Liver (tissue), 3 donors: ENCODE measurements at regions not wholly inside any gene's neighbourhood (a gene's known extent, or its start where the extent isn't known, plus 50 kb on each side); places are given as distances from the start of the nearest gene placed in this dataset.

Experiments used
- EGR1 ChIP-seq, 2 donors: IDR thresholded peaks; 2 replicates each; pipeline ENCODE4 v1.6.1; 2016 to 2018; ENCODE audit warnings: antibody characterized with exemption in 2 of 2, low read depth in 2 of 2
- HNF4G ChIP-seq: IDR thresholded peaks from 2 replicates; pipeline ENCODE4 v1.6.1; 2016; ENCODE audit warnings: antibody characterized with exemption
- RAD21 ChIP-seq, 2 donors: IDR thresholded peaks; 2 replicates each; pipeline ENCODE4 v1.6.1; 2016; ENCODE audit warnings: antibody characterized with exemption in 2 of 2, mild to moderate bottlenecking in 2 of 2
- RXRA ChIP-seq, 2 donors: IDR thresholded peaks; 2 replicates each; pipeline ENCODE4 v1.6.1; 2017 to 2018; ENCODE audit warnings: antibody characterized with exemption in 2 of 2, mild to moderate bottlenecking in 1 of 2
- YY1 ChIP-seq: IDR thresholded peaks from 2 replicates; pipeline ENCODE4 v1.6.1; 2016; ENCODE audit warnings: antibody characterized with exemption, mild to moderate bottlenecking
- TF ChIP-seq, protein P1 (sequence below): fragments of 150-350 bp; IDR thresholded peaks from 2 replicates; pipeline ENCODE4 v1.5.1; 2017; ENCODE audit warnings: improper control_type of control experiment, low read depth, low read length; ENCODE audit not compliant: missing input control
- TF ChIP-seq, protein P2 (sequence below): IDR thresholded peaks from 2 replicates; pipeline ENCODE4 v1.6.1; 2016; ENCODE audit warnings: antibody characterized with exemption
- donor health status: healthy.
- donor health status: healthy.

DNA sequence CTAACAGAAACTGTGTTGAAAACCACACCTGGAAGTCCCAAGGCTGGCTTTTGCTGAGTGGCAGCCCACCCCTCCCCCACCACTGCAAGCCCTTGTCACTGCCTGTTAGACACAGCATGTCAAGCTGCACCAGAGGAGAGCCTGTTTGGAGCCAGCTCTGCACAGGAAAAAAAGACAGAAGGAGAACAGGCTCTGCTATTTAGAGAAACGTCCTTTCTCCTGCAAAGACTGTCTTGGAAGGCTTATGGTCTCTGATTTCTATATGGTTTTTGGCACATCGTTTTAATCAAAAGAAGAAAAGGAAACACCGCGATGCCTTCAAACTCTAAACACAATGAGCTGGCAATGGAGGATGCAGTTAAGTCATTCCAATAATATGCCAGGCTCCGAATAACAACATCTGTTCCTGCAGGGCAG, 275.5 kb downstream of the MAP2K4 start:
- TF ChIP-seq, protein P1, sequence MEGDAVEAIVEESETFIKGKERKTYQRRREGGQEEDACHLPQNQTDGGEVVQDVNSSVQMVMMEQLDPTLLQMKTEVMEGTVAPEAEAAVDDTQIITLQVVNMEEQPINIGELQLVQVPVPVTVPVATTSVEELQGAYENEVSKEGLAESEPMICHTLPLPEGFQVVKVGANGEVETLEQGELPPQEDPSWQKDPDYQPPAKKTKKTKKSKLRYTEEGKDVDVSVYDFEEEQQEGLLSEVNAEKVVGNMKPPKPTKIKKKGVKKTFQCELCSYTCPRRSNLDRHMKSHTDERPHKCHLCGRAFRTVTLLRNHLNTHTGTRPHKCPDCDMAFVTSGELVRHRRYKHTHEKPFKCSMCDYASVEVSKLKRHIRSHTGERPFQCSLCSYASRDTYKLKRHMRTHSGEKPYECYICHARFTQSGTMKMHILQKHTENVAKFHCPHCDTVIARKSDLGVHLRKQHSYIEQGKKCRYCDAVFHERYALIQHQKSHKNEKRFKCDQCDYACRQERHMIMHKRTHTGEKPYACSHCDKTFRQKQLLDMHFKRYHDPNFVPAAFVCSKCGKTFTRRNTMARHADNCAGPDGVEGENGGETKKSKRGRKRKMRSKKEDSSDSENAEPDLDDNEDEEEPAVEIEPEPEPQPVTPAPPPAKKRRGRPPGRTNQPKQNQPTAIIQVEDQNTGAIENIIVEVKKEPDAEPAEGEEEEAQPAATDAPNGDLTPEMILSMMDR: no peak
- TF ChIP-seq RAD21 (IDR thresholded peaks at IDR 0.05): no peak
- no peak for TF ChIP-seq HNF4G
- TF ChIP-seq, protein P2, sequence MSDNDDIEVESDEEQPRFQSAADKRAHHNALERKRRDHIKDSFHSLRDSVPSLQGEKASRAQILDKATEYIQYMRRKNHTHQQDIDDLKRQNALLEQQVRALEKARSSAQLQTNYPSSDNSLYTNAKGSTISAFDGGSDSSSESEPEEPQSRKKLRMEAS: no peak
- TF ChIP-seq RXRA (IDR thresholded peaks at IDR 0.05): no peak
- TF ChIP-seq EGR1 (IDR thresholded peaks at IDR 0.05; ENCODE audit: low read depth in 2 of 2): no peak
- TF ChIP-seq YY1: no peak
